ENCODE measurements at regions not wholly inside any gene's neighbourhood (a gene's known extent, or its start where the extent isn't known, plus 50 kb on each side); places are given as distances from the start of the nearest gene placed in this dataset.

DNA sequence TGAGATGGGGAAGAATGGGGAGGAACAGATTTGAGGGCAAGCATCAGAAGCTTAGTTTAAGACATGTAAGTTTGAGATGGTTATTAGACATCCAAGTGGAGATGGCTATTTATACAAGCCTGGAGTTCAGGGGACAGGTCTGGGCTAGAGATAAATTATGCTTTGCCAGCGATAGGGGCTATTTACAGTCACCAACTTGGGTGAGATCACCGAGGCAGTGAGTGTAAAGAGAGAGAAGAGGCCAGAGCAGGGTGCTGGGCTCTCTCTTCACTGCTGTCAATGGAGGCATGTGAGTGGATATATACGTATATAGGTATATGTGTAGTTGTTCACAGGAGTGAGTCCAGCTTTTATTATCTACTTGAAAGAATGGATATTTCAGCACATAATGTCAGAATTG, 81.0 kb downstream of the QPCT start:
- DNase-seq (ENCODE audit: extremely low read depth in 1 of 2, low read depth in 1 of 2): no peak

DNA sequence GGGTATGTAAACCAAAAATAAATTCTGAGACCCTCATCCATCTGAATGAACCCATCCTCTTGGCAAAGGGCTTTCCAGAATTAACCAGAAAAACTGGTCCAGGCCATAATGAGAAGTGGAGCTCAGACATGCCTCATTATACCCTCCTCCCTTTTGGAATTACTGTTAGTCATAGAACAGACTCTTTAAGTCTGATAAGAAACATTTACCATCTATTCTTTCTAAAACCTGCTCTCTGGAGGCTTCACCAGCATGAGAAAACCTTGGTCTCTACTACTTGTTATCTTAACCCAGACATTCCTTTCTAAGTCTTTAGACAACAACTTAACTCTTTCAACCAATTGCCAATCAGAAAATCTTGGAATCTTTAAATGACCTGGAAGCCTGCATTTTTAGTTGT, 82.8 kb downstream of the QPCT start:
- DNase-seq (ENCODE audit: extremely low read depth in 1 of 2, low read depth in 1 of 2): no peak

DNA sequence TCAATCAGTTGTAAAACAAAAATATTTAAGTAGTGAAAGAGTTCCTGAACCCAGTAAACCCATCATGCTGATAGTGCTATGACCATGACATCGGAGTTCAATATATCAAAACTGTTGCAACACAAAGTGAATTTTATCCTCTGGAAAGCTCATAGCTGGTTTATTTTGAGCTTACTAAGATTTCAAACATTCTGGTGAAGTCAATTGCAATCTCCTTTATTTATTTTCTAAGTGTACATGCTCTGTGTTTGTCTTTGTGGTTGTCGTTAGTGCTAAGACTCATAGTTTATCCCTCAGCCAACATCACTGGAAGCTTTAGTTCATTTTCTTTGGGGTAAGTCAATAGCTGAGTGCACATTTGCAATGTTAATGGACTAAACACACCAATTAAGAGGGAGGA, 91.9 kb downstream of the QPCT start:
- DNase-seq (ENCODE audit: extremely low read depth in 1 of 2, low read depth in 1 of 2): no peak

DNA sequence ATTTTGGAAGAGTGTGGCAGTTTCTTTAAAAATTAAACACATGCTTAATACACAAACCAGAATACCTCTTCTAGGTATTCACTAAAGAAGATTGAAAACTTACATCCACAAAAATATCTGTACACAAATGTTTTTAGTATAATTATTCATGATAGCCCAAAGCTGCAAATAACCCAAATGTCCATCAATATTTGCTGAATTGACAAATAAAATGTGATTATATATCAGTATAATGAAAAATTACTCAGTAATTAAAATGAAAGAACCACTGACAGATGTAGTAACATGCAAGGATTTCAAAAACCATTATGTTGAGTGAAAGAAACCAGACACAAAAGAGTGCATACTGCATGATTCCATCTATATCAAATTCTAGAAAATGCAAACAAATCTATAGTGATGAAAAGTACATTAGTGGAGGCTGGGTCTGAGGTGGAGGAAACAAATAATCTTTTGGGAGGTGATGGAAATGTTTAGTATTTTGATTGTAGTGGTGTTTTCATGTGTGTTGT, 94.8 kb downstream of the QPCT start:
- DNase-seq (ENCODE audit: extremely low read depth in 1 of 2, low read depth in 1 of 2): no peak

GRCh38 chr2:37441055-37441454, 96.6 kb downstream of the QPCT start:
- no peak for DNase-seq (ENCODE audit: extremely low read depth in 1 of 2, low read depth in 1 of 2)

GRCh38 chr2:37443082-37443481, 98.7 kb downstream of the QPCT start:
- no peak for DNase-seq (ENCODE audit: extremely low read depth in 1 of 2, low read depth in 1 of 2)

- no peak for DNase-seq (ENCODE audit: extremely low read depth in 1 of 2, low read depth in 1 of 2)
These were observed 103.0 kb downstream of the QPCT start for GRCh38 chr2:37447446-37447845.

GRCh38 chr2:37448342-37449120, 104.1 kb downstream of the QPCT start:
- no peak for DNase-seq (ENCODE audit: extremely low read depth in 1 of 2, low read depth in 1 of 2)

GRCh38 chr2:37449761-37450296, 105.4 kb downstream of the QPCT start:
- DNase-seq (ENCODE audit: extremely low read depth in 1 of 2, low read depth in 1 of 2): no peak

- DNase-seq (ENCODE audit: extremely low read depth in 1 of 2, low read depth in 1 of 2): no peak
These were observed 108.6 kb downstream of the QPCT start for GRCh38 chr2:37453027-37453426.

- no peak for DNase-seq (ENCODE audit: extremely low read depth in 1 of 2, low read depth in 1 of 2)
These were observed 110.7 kb downstream of the QPCT start for GRCh38 chr2:37454851-37455762.

- DNase-seq (ENCODE audit: extremely low read depth in 1 of 2, low read depth in 1 of 2): no peak
These were observed 112.0 kb downstream of the QPCT start for GRCh38 chr2:37456479-37456878.

DNA sequence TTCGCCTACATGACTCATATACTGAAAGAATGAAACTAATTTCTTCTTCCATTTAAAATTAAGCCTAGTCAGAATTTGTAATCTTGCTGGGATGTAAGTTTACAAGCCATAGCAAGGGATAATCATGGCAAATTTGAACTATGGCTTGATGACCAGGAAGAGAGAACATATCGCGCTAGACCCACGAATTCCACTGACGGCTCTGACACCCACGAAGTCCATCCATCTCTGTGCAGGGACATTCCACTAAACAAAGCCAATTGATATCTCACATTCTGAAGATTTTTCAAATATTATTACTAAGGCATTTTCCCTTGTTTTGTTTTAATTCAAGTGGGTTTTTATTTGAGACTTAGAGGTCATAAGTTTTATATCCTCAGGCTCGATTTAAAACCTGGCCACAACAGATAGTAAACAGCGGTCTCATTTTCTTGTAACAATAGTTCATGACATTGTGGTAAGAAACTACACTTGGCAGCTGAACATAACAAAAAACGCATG, 113.0 kb downstream of the QPCT start:
- no peak for DNase-seq (ENCODE audit: extremely low read depth in 1 of 2, low read depth in 1 of 2)

GRCh38 chr2:37458133-37458532, 113.7 kb downstream of the QPCT start:
- no peak for DNase-seq (ENCODE audit: extremely low read depth in 1 of 2, low read depth in 1 of 2)

DNA sequence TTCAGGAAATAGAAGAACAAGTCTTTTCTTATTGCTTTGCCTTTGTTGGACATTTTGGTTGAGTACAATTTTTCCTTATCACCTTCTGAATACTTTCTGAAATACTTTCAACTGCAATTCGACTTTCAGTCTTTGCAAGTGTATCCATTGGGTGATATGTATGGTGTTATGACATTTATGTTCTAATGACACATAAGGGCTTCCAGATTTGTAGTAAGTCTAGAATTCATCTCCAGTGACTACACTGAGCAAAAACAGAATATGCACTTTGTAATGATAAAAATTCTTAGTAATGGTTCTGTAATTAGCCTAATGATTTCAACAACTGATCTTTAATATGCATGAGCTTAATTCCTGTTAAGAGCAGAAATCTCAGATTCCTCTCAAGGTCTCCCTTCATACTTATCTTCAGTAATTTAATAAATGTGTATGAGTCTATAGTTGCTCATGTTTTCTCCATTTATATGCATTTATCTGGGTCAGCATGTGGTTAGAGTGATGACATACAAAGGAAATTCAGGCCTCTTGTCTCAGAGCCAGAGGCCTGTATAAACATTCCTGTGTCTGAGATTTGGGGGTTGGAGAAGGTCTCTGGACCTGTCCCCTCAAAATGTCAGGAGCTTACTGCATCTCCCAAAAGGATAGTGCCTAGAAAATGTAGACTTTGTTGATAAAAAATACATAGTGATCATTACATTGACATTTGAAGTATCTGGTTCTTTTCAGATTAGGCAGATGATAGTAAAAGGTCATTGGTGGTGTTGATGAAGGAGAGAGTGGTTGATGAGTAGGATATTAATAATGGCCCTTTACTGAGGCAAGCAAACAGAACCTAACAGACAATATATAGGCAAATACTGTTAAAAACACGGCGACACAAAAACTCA, 114.9 kb downstream of the QPCT start:
- DNase-seq (ENCODE audit: extremely low read depth in 1 of 2, low read depth in 1 of 2): no peak

- DNase-seq (ENCODE audit: extremely low read depth in 1 of 2, low read depth in 1 of 2): no peak
These were observed 116.4 kb downstream of the QPCT start for GRCh38 chr2:37460896-37461229.

DNA sequence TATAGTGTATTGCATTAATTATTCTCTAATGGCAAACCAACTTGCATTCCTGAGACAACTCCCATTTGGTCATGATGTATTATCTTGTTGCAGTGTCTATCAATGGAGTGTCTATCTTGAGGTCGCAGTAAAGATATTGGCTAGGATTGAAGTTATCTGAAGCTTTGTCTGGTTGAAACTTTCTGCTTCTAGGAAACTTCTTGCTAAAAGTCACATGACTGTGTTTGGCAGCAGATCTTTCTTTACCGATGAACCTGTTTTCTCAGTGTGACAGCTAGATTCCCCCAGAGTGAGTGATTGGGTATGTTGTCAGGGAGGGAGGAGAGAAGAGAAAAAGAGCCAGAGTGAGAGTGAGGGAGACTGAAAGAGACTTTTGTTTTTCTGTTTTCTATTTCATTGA, 119.6 kb downstream of the QPCT start:
- DNase-seq (ENCODE audit: extremely low read depth in 1 of 2, low read depth in 1 of 2): no peak

GRCh38 chr2:37466533-37467222, 122.2 kb downstream of the QPCT start:
- DNase-seq (ENCODE audit: extremely low read depth in 1 of 2, low read depth in 1 of 2): no peak

DNA sequence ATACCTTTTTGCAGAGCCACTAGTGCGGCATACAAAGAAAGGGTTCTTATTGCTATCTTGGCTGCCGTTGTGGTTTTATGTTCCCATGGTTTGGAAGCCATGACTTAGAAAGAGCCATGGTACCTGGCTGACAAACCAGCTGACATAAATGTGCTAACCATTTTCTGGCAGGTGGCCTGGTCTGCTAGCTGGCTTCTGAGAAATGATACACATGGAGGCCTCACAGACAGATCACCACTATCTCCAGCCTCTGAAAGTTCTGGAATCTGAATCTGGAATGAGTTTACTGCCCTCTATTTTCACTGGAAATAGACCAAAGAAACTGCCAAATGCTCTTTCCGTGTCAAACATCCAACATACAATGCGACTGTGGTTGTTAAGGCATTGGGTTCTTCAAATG, 123.7 kb downstream of the QPCT start:
- DNase-seq (ENCODE audit: extremely low read depth in 1 of 2, low read depth in 1 of 2): no peak

GRCh38 chr2:37469126-37469525, 124.7 kb downstream of the QPCT start:
- no peak for DNase-seq (ENCODE audit: extremely low read depth in 1 of 2, low read depth in 1 of 2)
